H1 (cell line): ENCODE measurements at regions not wholly inside any gene's neighbourhood (a gene's known extent, or its start where the extent isn't known, plus 50 kb on each side); places are given as distances from the start of the nearest gene placed in this dataset.
A peak's percentile ranks its signal among the peaks of the same experiment; 100 is the strongest.

Experiments used
- CTCF ChIA-PET: fragments of 300-600 bp; sonication (Branson Sonifier 250); formaldehyde crosslinking; loops from one replicate; lab custom pipeline; 2021; ENCODE audit not compliant: partially characterized antibody; lab: Charles Lee
- POLR2A ChIA-PET: fragments of 300-600 bp; sonication (Branson Sonifier 250); formaldehyde crosslinking; loops from one replicate; lab custom pipeline; 2021; ENCODE audit warnings: inconsistent platforms; ENCODE audit not compliant: partially characterized antibody; lab: Charles Lee
- DNase-seq, 2 experiments: peaks; one replicate each; pipeline versions ENCODE4 v3.0.0 to v3.0.0-alpha.2; 2010 to 2022; ENCODE audit warnings: low spot score in 2 of 2, low read depth in 1 of 2, mixed read lengths in 1 of 2
- FAIRE-seq: peaks from 2 replicates; lab custom pipeline; 2011; peaks lifted over from hg19 to GRCh38; lab: Jason Lieb, UNC
- H2AFZ ChIP-seq: 2 replicates; pipeline ENCODE4 v1.8.1; 2012; ENCODE audit warnings: low read length, inconsistent platforms
- H2AK5ac ChIP-seq: 2 replicates; pipeline ENCODE4 v1.6.1; 2013; ENCODE audit warnings: low read depth, low read length
- H2BK120ac ChIP-seq: replicated peaks from 2 replicates; pipeline ENCODE3; 2013; ENCODE audit warnings: low read depth, low read length, inconsistent platforms
- H2BK12ac ChIP-seq: 2 replicates; pipeline ENCODE4 v1.6.1; 2013; ENCODE audit warnings: low read depth, low read length
- H2BK15ac ChIP-seq: 2 replicates; pipeline ENCODE4 v1.6.1; 2013; ENCODE audit warnings: low read length
- H2BK20ac ChIP-seq: 2 replicates; pipeline ENCODE4 v1.6.1; 2013; ENCODE audit warnings: low read length
- H2BK5ac ChIP-seq: 2 replicates; pipeline ENCODE4 v1.6.1; 2013; ENCODE audit warnings: low read depth, low read length
- H3K14ac ChIP-seq: 2 replicates; pipeline ENCODE4 v1.6.1; 2013; ENCODE audit warnings: inconsistent platforms; ENCODE audit not compliant: insufficient read length
- H3K18ac ChIP-seq: 2 replicates; pipeline ENCODE4 v1.6.1; 2013; ENCODE audit warnings: low read length; ENCODE audit errors: extremely low read depth
- H3K23ac ChIP-seq: 2 replicates; pipeline ENCODE4 v1.6.1; 2013; ENCODE audit warnings: inconsistent platforms; ENCODE audit not compliant: insufficient read length
- H3K23me2 ChIP-seq: 2 replicates; pipeline ENCODE4 v1.6.1; 2013; ENCODE audit warnings: low read depth, low read length
- H3K27ac ChIP-seq: 2 replicates; pipeline ENCODE4 v1.6.1; 2011; ENCODE audit warnings: low read depth, low read length, inconsistent platforms
- H3K27me3 ChIP-seq, 4 experiments: replicated peaks in 1 of 4; 1 replicate in 1 of 4; 2 replicates in 3 of 4; pipeline versions ENCODE4 v1.6.1 to v1.8.1; 2011 to 2013; ENCODE audit warnings: low read length in 3 of 4, mild to moderate bottlenecking in 3 of 4, inconsistent platforms in 2 of 4, mixed read lengths in 2 of 4, moderate library complexity in 1 of 4; ENCODE audit not compliant: control insufficient read depth in 3 of 4, insufficient read depth in 3 of 4; ENCODE audit errors: extremely low read depth in 1 of 4
- H3K36me3 ChIP-seq, 4 experiments: 2 replicates each; pipeline versions ENCODE4 v1.6.1 to v1.8.1; 2011 to 2013; ENCODE audit warnings: mild to moderate bottlenecking in 4 of 4, low read length in 3 of 4, moderate library complexity in 2 of 4, control low read depth in 1 of 4, inconsistent platforms in 1 of 4; ENCODE audit not compliant: insufficient read depth in 4 of 4, control insufficient read depth in 2 of 4
- H3K4ac ChIP-seq: replicated peaks from 2 replicates; pipeline ENCODE3; 2013; ENCODE audit warnings: low read length, low read depth, mixed read lengths, inconsistent platforms; ENCODE audit not compliant: insufficient read length
- H3K4me1 ChIP-seq, 4 experiments: replicated peaks in 1 of 4; 1 replicate in 1 of 4; 2 replicates in 3 of 4; pipeline versions ENCODE4 v1.6.1 to v1.8.1; 2011 to 2013; ENCODE audit warnings: low read length in 3 of 4, inconsistent platforms in 2 of 4, mixed read lengths in 1 of 4; ENCODE audit not compliant: insufficient read depth in 4 of 4, control insufficient read depth in 3 of 4
- H3K4me2 ChIP-seq, 2 experiments: 2 replicates each; pipeline versions ENCODE4 v1.6.1 to v1.8.1; 2011 to 2013; ENCODE audit warnings: low read depth in 2 of 2, low read length in 2 of 2, control low read depth in 1 of 2, inconsistent platforms in 1 of 2, mild to moderate bottlenecking in 1 of 2; ENCODE audit not compliant: insufficient read depth in 1 of 2
- H3K4me3 ChIP-seq, 4 experiments: fragments of 200-600, 300-600 bp in 1 of 4; sonication (generic), shearing (Covaris generic), sonication (Bioruptor Twin) in 1 of 4; 2 replicates each; pipeline versions ENCODE4 v1.5.1 to v1.8.1; 2011 to 2016; ENCODE audit warnings: low read length in 4 of 4, low read depth in 3 of 4, control low read depth in 2 of 4, inconsistent platforms in 2 of 4, mild to moderate bottlenecking in 2 of 4, mixed read lengths in 1 of 4, moderate library complexity in 1 of 4; ENCODE audit not compliant: insufficient read depth in 2 of 4; ENCODE audit errors: extremely low read depth in 1 of 4
- H3K56ac ChIP-seq: replicated peaks from 2 replicates; pipeline ENCODE3; 2013; ENCODE audit warnings: low read depth, mild to moderate bottlenecking, mixed read lengths, low read length, inconsistent platforms; ENCODE audit not compliant: insufficient read length
- H3K79me1 ChIP-seq: 2 replicates; pipeline ENCODE4 v1.6.1; 2013; ENCODE audit warnings: low read depth, low read length, control low read depth
- H3K79me2 ChIP-seq, 2 experiments: 2 replicates each; pipeline versions ENCODE4 v1.6.1 to v1.8.1; 2012 to 2013; ENCODE audit warnings: low read length in 2 of 2, mild to moderate bottlenecking in 2 of 2, inconsistent platforms in 1 of 2; ENCODE audit not compliant: insufficient read depth in 2 of 2, control insufficient read depth in 1 of 2
- H3K9ac ChIP-seq, 4 experiments: replicated peaks in 1 of 4; 1 replicate in 1 of 4; 2 replicates in 3 of 4; pipeline versions ENCODE4 v1.6.1 to v1.8.1; 2011 to 2013; ENCODE audit warnings: low read depth in 3 of 4, low read length in 3 of 4, control low read depth in 2 of 4, mild to moderate bottlenecking in 2 of 4, moderate library complexity in 2 of 4, inconsistent platforms in 1 of 4; ENCODE audit errors: extremely low read depth in 1 of 4
- H3K9me3 ChIP-seq, 2 experiments: 2 replicates each; pipeline versions ENCODE4 v1.6.1 to v1.8.1; 2012 to 2013; ENCODE audit warnings: mild to moderate bottlenecking in 2 of 2, moderate library complexity in 2 of 2, control low read depth in 1 of 2, inconsistent platforms in 1 of 2, low read depth in 1 of 2, low read length in 1 of 2, mixed read lengths in 1 of 2; ENCODE audit not compliant: insufficient read depth in 2 of 2
- H4K20me1 ChIP-seq, 2 experiments: replicated peaks in 1 of 2; 2 replicates each; pipeline versions ENCODE3 to v1.8.1; 2011 to 2013; ENCODE audit warnings: inconsistent platforms in 2 of 2, low read length in 2 of 2, mild to moderate bottlenecking in 1 of 2; ENCODE audit not compliant: insufficient read depth in 2 of 2, control insufficient read depth in 1 of 2
- H4K5ac ChIP-seq: 2 replicates; pipeline ENCODE4 v1.6.1; 2013; ENCODE audit warnings: low read length, low read depth, mixed read lengths, inconsistent platforms; ENCODE audit not compliant: insufficient read length
- H4K8ac ChIP-seq: 2 replicates; pipeline ENCODE4 v1.8.0; 2013; ENCODE audit warnings: mild to moderate bottlenecking, moderate library complexity, low read length, inconsistent platforms; ENCODE audit not compliant: insufficient read depth; ENCODE audit errors: extremely low read depth
- H4K91ac ChIP-seq: replicated peaks from 2 replicates; pipeline ENCODE3; 2013; ENCODE audit warnings: low read length, mixed read lengths, inconsistent platforms; ENCODE audit not compliant: insufficient read length
- MAX ChIP-seq: IDR thresholded peaks from 2 replicates; pipeline ENCODE4 v1.6.1; 2012; ENCODE audit warnings: inconsistent platforms
- NRF1 ChIP-seq: IDR thresholded peaks from 2 replicates; pipeline ENCODE4 v1.6.1; 2011; ENCODE audit warnings: mild to moderate bottlenecking, low read depth, low read length, improper control_type of control experiment
- TAF1 ChIP-seq: IDR thresholded peaks from 2 replicates; pipeline ENCODE4 v1.6.1; 2011; ENCODE audit warnings: mild to moderate bottlenecking, low read depth, low read length
- WGBS, 2 experiments: shearing (Covaris generic) in 1 of 2; methylation state at CpG; one replicate each; pipeline versions ENCODE4 v1.1.6 to v1.1.7; 2013 to 2015; ENCODE audit warnings: low lambda C conversion rate in 2 of 2, mixed read lengths in 2 of 2, inconsistent platforms in 1 of 2, low coverage in 1 of 2, missing lambda C conversion rate in 1 of 2; ENCODE audit not compliant: insufficient replicate concordance in 2 of 2, insufficient coverage in 1 of 2, insufficient read length in 1 of 2; ENCODE audit errors: extremely low coverage in 1 of 2, missing lambda C conversion rate in 1 of 2; 5-methylcytosine and 5-hydroxymethylcytosine counted together

GRCh38 chr2:219698748-219699439 is 71.5 kb downstream of the SLC4A3 start:
- POLR2A ChIA-PET, result interaction anchor here (1.2 kb wide), 2 partner anchors 9 to 14 kb away, joined by 3 read pairs; no protein-coding TSS in a partner anchor
- H3K4me2 ChIP-seq, result peak overlapping the region; percentile 2 to 30; a peak in 1 of 4 replicates
- no peak overlapping the region for H3K18ac ChIP-seq
- H3K27me3 ChIP-seq, result 0 out of 7 replicates have a peak, but pooled peaks cover 0 to 2% (median 0%) of the 10 kb centered on the region in 4 experiments
- no peak overlapping the region for H2BK120ac ChIP-seq
- TF ChIP-seq MAX, result no peak
- no peak for TF ChIP-seq TAF1
- TF ChIP-seq NRF1, result no peak
- no peaks in the 10 kb centered on the region for H4K20me1 ChIP-seq
- no peak overlapping the region for H3K4me3 ChIP-seq
- DNase-seq (no peak), FAIRE-seq (no peak)
- no peaks in the 10 kb centered on the region for H3K79me1 ChIP-seq
- H2BK15ac ChIP-seq, result no peak overlapping the region
- no peak overlapping the region for H2AK5ac ChIP-seq
- no peak overlapping the region for H3K27ac ChIP-seq
- H3K23ac ChIP-seq, result no peak overlapping the region
- no peak overlapping the region for H2BK12ac ChIP-seq
- H2BK20ac ChIP-seq, result no peak overlapping the region; the same call in 1 of the 2 replicates
- no peak overlapping the region for H3K56ac ChIP-seq
- H4K8ac ChIP-seq, result no peak overlapping the region
- no peaks in the 10 kb centered on the region for H3K79me2 ChIP-seq
- H2BK5ac ChIP-seq, result no peak overlapping the region
- H3K14ac ChIP-seq, result no peak overlapping the region
- no peak overlapping the region for H4K91ac ChIP-seq
- no peak overlapping the region for H3K9ac ChIP-seq
- H3K23me2 ChIP-seq, result no peaks in the 10 kb centered on the region
- CTCF ChIA-PET, result interaction anchor here (0.6 to 6.1 kb wide), 7 partner anchors 8 to 79 kb away, joined by 4 to 54 read pairs (median 4); no protein-coding TSS in a partner anchor
- peaks cover 0 to 10% (median 6%) of the 10 kb centered on the region in 4 experiments; a peak in 4 of 7 replicates for H3K4me1 ChIP-seq
- H3K4ac ChIP-seq, result no peak overlapping the region
- H3K36me3 ChIP-seq, result no peaks in the 10 kb centered on the region
- H2AFZ ChIP-seq, result no peak overlapping the region
- H3K9me3 ChIP-seq, result no peaks in the 10 kb centered on the region; a peak in 1 of 4 replicates
- WGBS, 2 experiments, result 60% methylated on average over 15 of the region's 15 CpGs; no CpG with 5 or more reads in 1 of the 2 experiments
- H4K5ac ChIP-seq, result no peak overlapping the region
